OCI-LY1 (cell line): ENCODE measurements at regions not wholly inside any gene's neighbourhood (a gene's known extent, or its start where the extent isn't known, plus 50 kb on each side); places are given as distances from the start of the nearest gene placed in this dataset.

Source experiments
- H2AFZ ChIP-seq: fragments of 200-600 bp; sonication (generic), shearing (Covaris generic); 2 replicates; pipeline ENCODE4 v1.6.0; 2014; ENCODE audit warnings: antibody characterized with exemption, mild to moderate bottlenecking, low read length
- H3F3A ChIP-seq: fragments of 200-600 bp; sonication (generic), shearing (Covaris generic); 2 replicates; pipeline ENCODE4 v1.6.0; 2014; ENCODE audit warnings: mild to moderate bottlenecking, antibody characterized with exemption, low read length, moderate library complexity; ENCODE audit not compliant: insufficient read depth
- H3K27ac ChIP-seq: fragments of 200-600 bp; sonication (generic); 2 replicates; pipeline ENCODE4 v1.5.1; 2014; ENCODE audit warnings: low read length, mixed run types, mild to moderate bottlenecking, low read depth; ENCODE audit not compliant: poor library complexity, severe bottlenecking
- H3K27me3 ChIP-seq: fragments of 200-600 bp; sonication (generic); 2 replicates; pipeline ENCODE4 v1.6.0; 2014; ENCODE audit warnings: antibody characterized with exemption, mild to moderate bottlenecking, low read length, moderate library complexity; ENCODE audit not compliant: insufficient read depth
- H3K36me3 ChIP-seq: fragments of 200-600 bp; sonication (generic); 2 replicates; pipeline ENCODE4 v1.6.1; 2014; ENCODE audit warnings: mild to moderate bottlenecking, antibody characterized with exemption, low read length, moderate library complexity, mixed read lengths; ENCODE audit not compliant: insufficient read depth
- H3K4me1 ChIP-seq: fragments of 200-600 bp; sonication (generic); 2 replicates; pipeline ENCODE4 v1.5.1; 2014; ENCODE audit warnings: mild to moderate bottlenecking, low read length, moderate library complexity; ENCODE audit not compliant: insufficient read depth, severe bottlenecking
- H3K4me2 ChIP-seq: fragments of 200-600 bp; sonication (generic), shearing (Covaris generic); 2 replicates; pipeline ENCODE4 v1.6.1; 2014; ENCODE audit warnings: low read length
- H3K4me3 ChIP-seq: fragments of 200-600 bp; sonication (generic); 2 replicates; pipeline ENCODE4 v1.5.1; 2014; ENCODE audit warnings: low read length, low read depth, mild to moderate bottlenecking, mixed read lengths; ENCODE audit not compliant: poor library complexity, severe bottlenecking
- H3K79me2 ChIP-seq: fragments of 200-600 bp; shearing (Covaris generic); 2 replicates; pipeline ENCODE4 v1.6.1; 2016; ENCODE audit warnings: mixed run types, low read length, mixed read lengths; ENCODE audit not compliant: insufficient read depth
- H3K9ac ChIP-seq: fragments of 200-600 bp; sonication (generic), shearing (Covaris generic); 2 replicates; pipeline ENCODE4 v1.6.1; 2014; ENCODE audit warnings: mild to moderate bottlenecking, low read length, mixed read lengths
- H3K9me2 ChIP-seq: fragments of 200-600 bp; sonication (generic), shearing (Covaris generic); 2 replicates; pipeline ENCODE4 v1.6.1; 2014; ENCODE audit warnings: low read depth, mild to moderate bottlenecking, low read length, mixed read lengths
- H3K9me3 ChIP-seq: fragments of 200-600 bp; shearing (Covaris generic); 2 replicates; pipeline ENCODE4 v1.6.1; 2014; ENCODE audit warnings: low read length, mixed read lengths
- H4K20me1 ChIP-seq: fragments of 200-600 bp; sonication (generic), shearing (Covaris generic); 2 replicates; pipeline ENCODE4 v1.6.0; 2016; ENCODE audit warnings: mild to moderate bottlenecking, low read length; ENCODE audit not compliant: insufficient read depth
- EZH2 ChIP-seq: fragments of 200-600 bp; sonication (generic), shearing (Covaris generic); IDR thresholded peaks from 2 replicates; pipeline ENCODE4 v1.8.0; 2017; ENCODE audit warnings: borderline replicate concordance, mixed run types, mild to moderate bottlenecking, antibody characterized with exemption, low read length, moderate library complexity, mixed read lengths
- TF ChIP-seq, protein P1 (sequence below): fragments of 200-600 bp; sonication (generic), shearing (Covaris generic); IDR thresholded peaks from 2 replicates; pipeline ENCODE4 v1.5.1; 2017; ENCODE audit warnings: mild to moderate bottlenecking, antibody characterized with exemption, low read length, moderate library complexity, mixed read lengths

DNA sequence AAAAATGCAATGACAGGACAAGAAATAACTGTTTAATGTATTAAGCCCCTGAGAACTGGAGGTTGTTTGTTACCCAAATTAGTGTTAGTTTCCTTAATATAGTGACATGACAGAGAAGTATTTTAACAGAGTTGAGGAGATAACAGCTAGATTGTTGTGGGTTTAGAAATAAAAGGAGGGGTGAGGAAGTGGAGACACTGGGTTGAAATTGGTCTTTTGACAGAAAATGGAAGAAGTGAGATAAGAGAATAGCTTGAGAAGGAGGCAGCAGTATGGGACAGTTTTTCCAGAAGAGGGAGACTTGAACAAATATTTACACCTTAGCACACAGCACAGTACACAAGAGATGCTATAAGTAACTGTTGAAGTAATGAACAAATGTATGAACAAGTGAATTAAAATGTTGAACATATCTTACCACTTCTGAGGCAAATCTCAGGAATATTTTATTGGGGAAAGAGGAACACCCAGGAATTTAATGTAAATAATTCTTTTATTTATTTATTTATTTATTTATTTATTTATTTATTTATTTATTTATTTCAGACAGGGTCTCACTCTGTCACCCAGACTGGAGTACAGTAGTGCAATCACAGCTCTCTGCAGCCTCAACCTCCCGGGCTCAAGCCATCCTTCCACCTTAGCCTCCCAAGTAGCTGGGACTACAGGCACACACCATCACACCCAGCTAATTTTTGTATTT lies 58.0 kb upstream of the EGFL6 start:
- TF ChIP-seq, protein P1, sequence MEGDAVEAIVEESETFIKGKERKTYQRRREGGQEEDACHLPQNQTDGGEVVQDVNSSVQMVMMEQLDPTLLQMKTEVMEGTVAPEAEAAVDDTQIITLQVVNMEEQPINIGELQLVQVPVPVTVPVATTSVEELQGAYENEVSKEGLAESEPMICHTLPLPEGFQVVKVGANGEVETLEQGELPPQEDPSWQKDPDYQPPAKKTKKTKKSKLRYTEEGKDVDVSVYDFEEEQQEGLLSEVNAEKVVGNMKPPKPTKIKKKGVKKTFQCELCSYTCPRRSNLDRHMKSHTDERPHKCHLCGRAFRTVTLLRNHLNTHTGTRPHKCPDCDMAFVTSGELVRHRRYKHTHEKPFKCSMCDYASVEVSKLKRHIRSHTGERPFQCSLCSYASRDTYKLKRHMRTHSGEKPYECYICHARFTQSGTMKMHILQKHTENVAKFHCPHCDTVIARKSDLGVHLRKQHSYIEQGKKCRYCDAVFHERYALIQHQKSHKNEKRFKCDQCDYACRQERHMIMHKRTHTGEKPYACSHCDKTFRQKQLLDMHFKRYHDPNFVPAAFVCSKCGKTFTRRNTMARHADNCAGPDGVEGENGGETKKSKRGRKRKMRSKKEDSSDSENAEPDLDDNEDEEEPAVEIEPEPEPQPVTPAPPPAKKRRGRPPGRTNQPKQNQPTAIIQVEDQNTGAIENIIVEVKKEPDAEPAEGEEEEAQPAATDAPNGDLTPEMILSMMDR, result no peak
- TF ChIP-seq EZH2, result no peak

DNA sequence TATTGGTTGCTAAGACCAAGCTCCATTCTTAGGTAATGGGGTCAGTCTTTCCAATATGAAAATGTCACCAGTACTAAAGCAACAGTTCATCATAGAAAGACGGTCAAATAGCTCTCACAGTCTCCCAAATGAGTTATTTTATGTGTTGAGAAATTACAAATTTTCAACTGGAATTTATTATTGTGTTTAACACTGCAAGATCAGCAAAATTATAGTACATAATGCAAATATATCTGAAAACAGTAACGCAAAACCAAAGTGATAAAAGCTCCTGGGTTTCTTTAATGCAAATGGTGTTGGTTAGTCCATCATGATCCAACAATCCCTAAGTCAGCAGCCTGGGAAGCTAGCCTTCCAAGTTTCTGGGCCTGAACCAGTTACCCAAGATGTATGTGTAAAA lies 61.5 kb upstream of the EGFL6 start:
- H3K27ac ChIP-seq, result no peak overlapping the region
- H3F3A ChIP-seq, result no peaks in the 10 kb centered on the region
- no peaks in the 10 kb centered on the region for H3K9me3 ChIP-seq
- no peak overlapping the region for H3K9ac ChIP-seq
- H3K9me2 ChIP-seq, result no peaks in the 10 kb centered on the region
- no peaks in the 10 kb centered on the region for H3K79me2 ChIP-seq
- no peaks in the 10 kb centered on the region for H3K27me3 ChIP-seq
- no peaks in the 10 kb centered on the region for H4K20me1 ChIP-seq
- H3K4me2 ChIP-seq, result no peak overlapping the region
- H3K4me1 ChIP-seq, result no peaks in the 10 kb centered on the region
- TF ChIP-seq, protein P1, result no peak
- TF ChIP-seq EZH2, result no peak
- no peak overlapping the region for H3K4me3 ChIP-seq
- H3K36me3 ChIP-seq, result no peaks in the 10 kb centered on the region
- no peak overlapping the region for H2AFZ ChIP-seq

More for the DNA sequence above, 58.0 kb upstream of the EGFL6 start:
- Histone ChIP-seq H3K9me2 (no peaks in the 10 kb centered on the region), H3K36me3 (no peaks in the 10 kb centered on the region), H3F3A (no peaks in the 10 kb centered on the region), H3K4me2 (no peak overlapping the region), H3K27me3 (no peaks in the 10 kb centered on the region), H3K27ac (no peak overlapping the region), H3K79me2 (no peaks in the 10 kb centered on the region), H3K9me3 (no peaks in the 10 kb centered on the region), H3K9ac (no peak overlapping the region), H3K4me1 (no peaks in the 10 kb centered on the region), H3K4me3 (no peak overlapping the region), H4K20me1 (no peaks in the 10 kb centered on the region), H2AFZ (no peak overlapping the region)

DNA sequence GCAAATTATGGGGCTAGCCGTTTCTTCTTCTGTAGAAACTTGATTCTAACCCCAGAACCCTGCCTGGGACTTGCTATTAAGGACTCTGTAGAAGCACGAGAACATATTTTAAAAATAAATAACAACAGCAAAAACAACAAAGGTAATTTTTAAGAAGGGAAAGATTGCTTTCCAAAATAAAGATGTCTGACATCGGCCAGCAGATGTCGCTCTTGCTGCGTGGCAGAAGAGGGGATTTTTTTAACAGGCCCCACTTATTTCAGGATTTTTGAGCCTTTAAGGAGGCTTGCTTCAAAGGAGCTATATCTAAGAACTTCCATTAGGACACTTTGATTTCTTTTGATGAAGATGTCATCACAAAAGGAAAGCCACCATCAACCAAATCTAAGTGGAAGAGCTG lies 62.8 kb upstream of the EGFL6 start:
- Histone ChIP-seq H2AFZ (no peak overlapping the region), H3K27me3 (no peaks in the 10 kb centered on the region), H3K79me2 (no peaks in the 10 kb centered on the region), H3F3A (no peaks in the 10 kb centered on the region), H3K27ac (no peak overlapping the region), H4K20me1 (no peaks in the 10 kb centered on the region), H3K9me3 (no peaks in the 10 kb centered on the region), H3K4me3 (no peak overlapping the region), H3K36me3 (no peaks in the 10 kb centered on the region), H3K9me2 (no peaks in the 10 kb centered on the region), H3K4me1 (no peaks in the 10 kb centered on the region), H3K9ac (no peak overlapping the region), H3K4me2 (no peak overlapping the region)
- TF ChIP-seq, protein P1, result peak; percentile 62
- no peak for TF ChIP-seq EZH2
